IPS-18c (cell line): ENCODE measurements at regions not wholly inside any gene's neighbourhood (a gene's known extent, or its start where the extent isn't known, plus 50 kb on each side); places are given as distances from the start of the nearest gene placed in this dataset.

ENCODE experiments used
- H3K4me3 ChIP-seq: 2 replicates; pipeline ENCODE4 v1.7.0; 2013; ENCODE audit warnings: low read depth, mild to moderate bottlenecking, low read length, moderate library complexity; ENCODE audit not compliant: insufficient read depth
- H3K9me3 ChIP-seq: one replicate; pipeline ENCODE4 v1.6.1; 2013; ENCODE audit warnings: mild to moderate bottlenecking, low read length, moderate library complexity; ENCODE audit not compliant: control insufficient read depth, insufficient read depth

GRCh38 chr15:58235961-58236360, 97.8 kb downstream of the AQP9 start:
- H3K4me3 ChIP-seq: no peak overlapping the region

GRCh38 chr15:58240191-58240932, 102.2 kb downstream of the AQP9 start:
- Histone ChIP-seq H3K9me3 (no peaks in the 10 kb centered on the region), H3K4me3 (no peak overlapping the region)

More at GRCh38 chr15:58235961-58236360, 97.8 kb downstream of the AQP9 start:
- H3K9me3 ChIP-seq: no peaks in the 10 kb centered on the region

GRCh38 chr15:58241872-58242271, 103.7 kb downstream of the AQP9 start:
- Histone ChIP-seq H3K9me3 (no peaks in the 10 kb centered on the region), H3K4me3 (no peak overlapping the region)

- Histone ChIP-seq H3K9me3 (no peaks in the 10 kb centered on the region), H3K4me3 (no peak overlapping the region)
These were observed 104.9 kb downstream of the AQP9 start for GRCh38 chr15:58243070-58243469.

- H3K4me3 ChIP-seq: no peak overlapping the region
- no peaks in the 10 kb centered on the region for H3K9me3 ChIP-seq
These were observed 106.4 kb downstream of the AQP9 start for GRCh38 chr15:58244536-58244935.

- no peak overlapping the region for H3K4me3 ChIP-seq
- no peaks in the 10 kb centered on the region for H3K9me3 ChIP-seq
These were observed 107.9 kb downstream of the AQP9 start for GRCh38 chr15:58246041-58246440.

GRCh38 chr15:58247855-58248842, 110.0 kb downstream of the AQP9 start:
- Histone ChIP-seq H3K4me3 (no peak overlapping the region), H3K9me3 (no peaks in the 10 kb centered on the region)

GRCh38 chr15:58249646-58250312, 111.6 kb downstream of the AQP9 start:
- Histone ChIP-seq H3K4me3 (no peak overlapping the region), H3K9me3 (no peaks in the 10 kb centered on the region)

- no peaks in the 10 kb centered on the region for H3K9me3 ChIP-seq
- no peak overlapping the region for H3K4me3 ChIP-seq
These were observed 114.6 kb downstream of the AQP9 start for GRCh38 chr15:58252586-58253323.

- no peaks in the 10 kb centered on the region for H3K9me3 ChIP-seq
These were observed 119.7 kb downstream of the AQP9 start for GRCh38 chr15:58257776-58258325.

GRCh38 chr15:58258501-58259292, 120.5 kb downstream of the AQP9 start:
- no peak overlapping the region for H3K4me3 ChIP-seq
- no peaks in the 10 kb centered on the region for H3K9me3 ChIP-seq

More at GRCh38 chr15:58257776-58258325, 119.7 kb downstream of the AQP9 start:
- H3K4me3 ChIP-seq: no peak overlapping the region

- Histone ChIP-seq H3K4me3 (no peak overlapping the region), H3K9me3 (no peaks in the 10 kb centered on the region)
These were observed 122.1 kb downstream of the AQP9 start for GRCh38 chr15:58260205-58260724.

- H3K4me3 ChIP-seq: no peak overlapping the region
These were observed 122.6 kb downstream of the AQP9 start for GRCh38 chr15:58260725-58261267.

GRCh38 chr15:58261368-58261767, 123.2 kb downstream of the AQP9 start:
- H3K9me3 ChIP-seq: no peaks in the 10 kb centered on the region
- no peak overlapping the region for H3K4me3 ChIP-seq

More at GRCh38 chr15:58260725-58261267, 122.6 kb downstream of the AQP9 start:
- no peaks in the 10 kb centered on the region for H3K9me3 ChIP-seq
